GM23338 (cell line): ENCODE measurements at regions not wholly inside any gene's neighbourhood (a gene's known extent, or its start where the extent isn't known, plus 50 kb on each side); places are given as distances from the start of the nearest gene placed in this dataset.

ENCODE experiments used
- CREB1 ChIP-seq: fragments of 250-450 bp; sonication (Bioruptor Pico); IDR thresholded peaks from 2 replicates; pipeline ENCODE4 v1.5.0; 2020; ENCODE audit warnings: low read depth, mild to moderate bottlenecking, moderate library complexity
- EZH2 ChIP-seq: fragments of 200-600 bp; sonication (generic); IDR thresholded peaks from one replicate; pipeline ENCODE4 v1.8.0; 2017; ENCODE audit warnings: antibody characterized with exemption, mild to moderate bottlenecking, low read depth; ENCODE audit not compliant: unreplicated experiment
- EZH2phosphoT487 ChIP-seq: fragments of 200-600 bp; sonication (generic); IDR thresholded peaks from one replicate; pipeline ENCODE4 v1.8.1; 2018; ENCODE audit warnings: antibody characterized with exemption; ENCODE audit not compliant: unreplicated experiment
- POLR2AphosphoS5 ChIP-seq: IDR thresholded peaks from 2 replicates; pipeline ENCODE4 v1.6.1; 2016; ENCODE audit warnings: antibody characterized with exemption, low read depth
- STAT1 ChIP-seq: IDR thresholded peaks from one replicate; pipeline ENCODE4 v1.6.1; 2016; ENCODE audit warnings: antibody characterized with exemption; ENCODE audit not compliant: unreplicated experiment
- TF ChIP-seq, protein P1 (sequence below), 2 experiments: fragments of 200-600 bp in 1 of 2; sonication (generic) in 1 of 2; conservative IDR thresholded peaks; 2 replicates each; pipeline versions ENCODE4 v1.5.1 to v1.6.1; 2016 to 2017; ENCODE audit warnings: antibody characterized with exemption in 2 of 2, low read depth in 2 of 2, mild to moderate bottlenecking in 2 of 2, moderate library complexity in 1 of 2
- TF ChIP-seq, protein P2 (sequence below): fragments of 250-450 bp; sonication (Bioruptor Pico); IDR thresholded peaks from 2 replicates; pipeline ENCODE4 v1.5.0; 2020; ENCODE audit warnings: mild to moderate bottlenecking, moderate library complexity

DNA sequence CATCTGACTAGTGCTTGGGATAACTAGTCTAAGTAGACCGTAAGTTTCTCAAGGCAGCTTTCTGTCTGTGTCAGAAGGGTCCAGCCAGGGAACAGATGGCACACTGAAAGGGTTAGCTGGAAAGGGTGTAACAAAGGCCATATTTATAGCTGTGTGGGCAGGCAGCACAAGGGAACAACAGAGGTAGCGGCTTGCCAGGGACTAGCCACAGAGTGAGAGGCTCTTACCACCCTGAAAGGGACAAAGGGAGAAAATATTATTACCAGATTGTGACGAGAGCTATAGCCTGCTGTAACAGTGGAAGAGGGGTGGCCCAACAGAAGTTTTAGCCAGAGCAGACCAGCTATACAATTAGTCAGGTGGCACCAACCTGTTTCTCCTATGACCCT lies 129.4 kb downstream of the CCDC34 start:
- TF ChIP-seq, protein P1, sequence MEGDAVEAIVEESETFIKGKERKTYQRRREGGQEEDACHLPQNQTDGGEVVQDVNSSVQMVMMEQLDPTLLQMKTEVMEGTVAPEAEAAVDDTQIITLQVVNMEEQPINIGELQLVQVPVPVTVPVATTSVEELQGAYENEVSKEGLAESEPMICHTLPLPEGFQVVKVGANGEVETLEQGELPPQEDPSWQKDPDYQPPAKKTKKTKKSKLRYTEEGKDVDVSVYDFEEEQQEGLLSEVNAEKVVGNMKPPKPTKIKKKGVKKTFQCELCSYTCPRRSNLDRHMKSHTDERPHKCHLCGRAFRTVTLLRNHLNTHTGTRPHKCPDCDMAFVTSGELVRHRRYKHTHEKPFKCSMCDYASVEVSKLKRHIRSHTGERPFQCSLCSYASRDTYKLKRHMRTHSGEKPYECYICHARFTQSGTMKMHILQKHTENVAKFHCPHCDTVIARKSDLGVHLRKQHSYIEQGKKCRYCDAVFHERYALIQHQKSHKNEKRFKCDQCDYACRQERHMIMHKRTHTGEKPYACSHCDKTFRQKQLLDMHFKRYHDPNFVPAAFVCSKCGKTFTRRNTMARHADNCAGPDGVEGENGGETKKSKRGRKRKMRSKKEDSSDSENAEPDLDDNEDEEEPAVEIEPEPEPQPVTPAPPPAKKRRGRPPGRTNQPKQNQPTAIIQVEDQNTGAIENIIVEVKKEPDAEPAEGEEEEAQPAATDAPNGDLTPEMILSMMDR (conservative IDR thresholded peaks at IDR 0.05; ENCODE audit: low read depth in 2 of 2), result no peak
- no peak for TF ChIP-seq EZH2
- TF ChIP-seq CREB1 (CRISPR knock-in tag), result no peak
- TF ChIP-seq, protein P2, sequence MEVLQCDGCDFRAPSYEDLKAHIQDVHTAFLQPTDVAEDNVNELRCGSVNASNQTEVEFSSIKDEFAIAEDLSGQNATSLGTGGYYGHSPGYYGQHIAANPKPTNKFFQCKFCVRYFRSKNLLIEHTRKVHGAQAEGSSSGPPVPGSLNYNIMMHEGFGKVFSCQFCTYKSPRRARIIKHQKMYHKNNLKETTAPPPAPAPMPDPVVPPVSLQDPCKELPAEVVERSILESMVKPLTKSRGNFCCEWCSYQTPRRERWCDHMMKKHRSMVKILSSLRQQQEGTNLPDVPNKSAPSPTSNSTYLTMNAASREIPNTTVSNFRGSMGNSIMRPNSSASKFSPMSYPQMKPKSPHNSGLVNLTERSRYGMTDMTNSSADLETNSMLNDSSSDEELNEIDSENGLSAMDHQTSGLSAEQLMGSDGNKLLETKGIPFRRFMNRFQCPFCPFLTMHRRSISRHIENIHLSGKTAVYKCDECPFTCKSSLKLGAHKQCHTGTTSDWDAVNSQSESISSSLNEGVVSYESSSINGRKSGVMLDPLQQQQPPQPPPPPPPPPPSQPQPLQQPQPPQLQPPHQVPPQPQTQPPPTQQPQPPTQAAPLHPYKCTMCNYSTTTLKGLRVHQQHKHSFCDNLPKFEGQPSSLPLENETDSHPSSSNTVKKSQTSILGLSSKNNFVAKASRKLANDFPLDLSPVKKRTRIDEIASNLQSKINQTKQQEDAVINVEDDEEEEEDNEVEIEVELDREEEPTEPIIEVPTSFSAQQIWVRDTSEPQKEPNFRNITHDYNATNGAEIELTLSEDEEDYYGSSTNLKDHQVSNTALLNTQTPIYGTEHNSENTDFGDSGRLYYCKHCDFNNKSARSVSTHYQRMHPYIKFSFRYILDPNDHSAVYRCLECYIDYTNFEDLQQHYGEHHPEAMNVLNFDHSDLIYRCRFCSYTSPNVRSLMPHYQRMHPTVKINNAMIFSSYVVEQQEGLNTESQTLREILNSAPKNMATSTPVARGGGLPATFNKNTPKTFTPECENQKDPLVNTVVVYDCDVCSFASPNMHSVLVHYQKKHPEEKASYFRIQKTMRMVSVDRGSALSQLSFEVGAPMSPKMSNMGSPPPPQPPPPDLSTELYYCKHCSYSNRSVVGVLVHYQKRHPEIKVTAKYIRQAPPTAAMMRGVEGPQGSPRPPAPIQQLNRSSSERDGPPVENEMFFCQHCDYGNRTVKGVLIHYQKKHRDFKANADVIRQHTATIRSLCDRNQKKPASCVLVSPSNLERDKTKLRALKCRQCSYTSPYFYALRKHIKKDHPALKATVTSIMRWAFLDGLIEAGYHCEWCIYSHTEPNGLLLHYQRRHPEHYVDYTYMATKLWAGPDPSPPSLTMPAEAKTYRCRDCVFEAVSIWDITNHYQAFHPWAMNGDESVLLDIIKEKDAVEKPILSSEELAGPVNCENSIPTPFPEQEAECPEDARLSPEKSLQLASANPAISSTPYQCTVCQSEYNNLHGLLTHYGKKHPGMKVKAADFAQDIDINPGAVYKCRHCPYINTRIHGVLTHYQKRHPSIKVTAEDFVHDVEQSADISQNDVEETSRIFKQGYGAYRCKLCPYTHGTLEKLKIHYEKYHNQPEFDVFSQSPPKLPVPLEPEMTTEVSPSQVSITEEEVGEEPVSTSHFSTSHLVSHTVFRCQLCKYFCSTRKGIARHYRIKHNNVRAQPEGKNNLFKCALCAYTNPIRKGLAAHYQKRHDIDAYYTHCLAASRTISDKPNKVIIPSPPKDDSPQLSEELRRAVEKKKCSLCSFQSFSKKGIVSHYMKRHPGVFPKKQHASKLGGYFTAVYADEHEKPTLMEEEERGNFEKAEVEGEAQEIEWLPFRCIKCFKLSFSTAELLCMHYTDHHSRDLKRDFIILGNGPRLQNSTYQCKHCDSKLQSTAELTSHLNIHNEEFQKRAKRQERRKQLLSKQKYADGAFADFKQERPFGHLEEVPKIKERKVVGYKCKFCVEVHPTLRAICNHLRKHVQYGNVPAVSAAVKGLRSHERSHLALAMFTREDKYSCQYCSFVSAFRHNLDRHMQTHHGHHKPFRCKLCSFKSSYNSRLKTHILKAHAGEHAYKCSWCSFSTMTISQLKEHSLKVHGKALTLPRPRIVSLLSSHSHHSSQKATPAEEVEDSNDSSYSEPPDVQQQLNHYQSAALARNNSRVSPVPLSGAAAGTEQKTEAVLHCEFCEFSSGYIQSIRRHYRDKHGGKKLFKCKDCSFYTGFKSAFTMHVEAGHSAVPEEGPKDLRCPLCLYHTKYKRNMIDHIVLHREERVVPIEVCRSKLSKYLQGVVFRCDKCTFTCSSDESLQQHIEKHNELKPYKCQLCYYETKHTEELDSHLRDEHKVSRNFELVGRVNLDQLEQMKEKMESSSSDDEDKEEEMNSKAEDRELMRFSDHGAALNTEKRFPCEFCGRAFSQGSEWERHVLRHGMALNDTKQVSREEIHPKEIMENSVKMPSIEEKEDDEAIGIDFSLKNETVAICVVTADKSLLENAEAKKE, result no peak
- TF ChIP-seq POLR2AphosphoS5, result no peak
- no peak for TF ChIP-seq STAT1
- TF ChIP-seq EZH2phosphoT487, result no peak
